Endothelial cell of umbilical vein (primary cell): ENCODE measurements at regions not wholly inside any gene's neighbourhood (a gene's known extent, or its start where the extent isn't known, plus 50 kb on each side); places are given as distances from the start of the nearest gene placed in this dataset.

ENCODE experiments used
- BruUV-seq: library from RNA; stranded (reverse); fragments of 400-500 nt; replicated peaks from 2 replicates; lab custom pipeline; 2021; lab: Mats Ljungman, UMichigan
- CTCF ChIA-PET: fragments of 300-600, 350-600 bp; sonication (Branson Sonifier 250); formaldehyde crosslinking; loops from one replicate; lab custom pipeline; 2021; ENCODE audit warnings: antibody characterized with exemption, inconsistent platforms; lab: Charles Lee
- POLR2A ChIA-PET: fragments of 300-600, 350-600 bp; sonication (Branson Sonifier 250); formaldehyde crosslinking; loops from one replicate; lab custom pipeline; 2021; ENCODE audit warnings: antibody characterized with exemption, inconsistent platforms; lab: Charles Lee
- DNase-seq: peaks from one replicate; pipeline ENCODE4 v3.0.0-alpha.2; 2011; ENCODE audit warnings: low read depth, low spot score
- FAIRE-seq: peaks from 2 replicates; lab custom pipeline; 2011; peaks lifted over from hg19 to GRCh38; lab: Jason Lieb, UNC
- H2AFZ ChIP-seq: 2 replicates; pipeline ENCODE4 v1.6.0; 2012; ENCODE audit warnings: low read depth, low read length, control low read depth, inconsistent platforms
- H3K27ac ChIP-seq: 2 replicates; pipeline ENCODE4 v1.5.1; 2011; ENCODE audit warnings: low read depth, mild to moderate bottlenecking, control low read depth, low read length, moderate library complexity; ENCODE audit not compliant: insufficient read depth
- H3K27me3 ChIP-seq, 2 experiments: 2 replicates each; pipeline versions ENCODE4 v1.6.0 to v1.6.1; 2011; ENCODE audit warnings: low read length in 2 of 2, mixed read lengths in 1 of 2; ENCODE audit not compliant: control insufficient read depth in 2 of 2, insufficient read depth in 2 of 2
- H3K36me3 ChIP-seq, 2 experiments: 2 replicates in 1 of 2; 3 replicates in 1 of 2; pipeline ENCODE4 v1.5.1; 2011; ENCODE audit warnings: low read length in 2 of 2, mild to moderate bottlenecking in 1 of 2, moderate library complexity in 1 of 2; ENCODE audit not compliant: control insufficient read depth in 2 of 2, insufficient read depth in 2 of 2; ENCODE audit errors: extremely low read depth in 1 of 2
- H3K4me1 ChIP-seq: 3 replicates; pipeline ENCODE4 v1.5.1; 2011; ENCODE audit warnings: mild to moderate bottlenecking, low read length; ENCODE audit not compliant: control insufficient read depth, insufficient read depth; ENCODE audit errors: extremely low read depth
- H3K4me2 ChIP-seq: 2 replicates; pipeline ENCODE4 v1.6.1; 2011; ENCODE audit warnings: low read length, control low read depth, mixed read lengths; ENCODE audit not compliant: insufficient read depth
- H3K4me3 ChIP-seq, 3 experiments: fragments of 200-600 bp in 1 of 3; sonication (generic), shearing (Covaris generic) in 1 of 3; replicated peaks in 1 of 3; 2 replicates each; pipeline ENCODE4 v1.5.1; 2011 to 2016; ENCODE audit warnings: control low read depth in 3 of 3, low read length in 3 of 3, mild to moderate bottlenecking in 2 of 3, inconsistent platforms in 1 of 3, low read depth in 1 of 3, moderate library complexity in 1 of 3; ENCODE audit not compliant: insufficient read depth in 1 of 3
- H3K79me2 ChIP-seq: 2 replicates; pipeline ENCODE4 v1.6.0; 2012; ENCODE audit warnings: low read length, inconsistent platforms; ENCODE audit not compliant: control insufficient read depth, insufficient read depth
- H3K9ac ChIP-seq: replicated peaks from 2 replicates; pipeline ENCODE3; 2011; ENCODE audit warnings: low read length, control low read depth; ENCODE audit not compliant: insufficient read depth; ENCODE audit errors: extremely low read depth
- H3K9me1 ChIP-seq: replicated peaks from 3 replicates; pipeline ENCODE4 v1.6.0; 2011; ENCODE audit warnings: mild to moderate bottlenecking, low read length; ENCODE audit not compliant: control insufficient read depth, insufficient read depth; ENCODE audit errors: extremely low read depth
- H3K9me3 ChIP-seq: replicated peaks from 2 replicates; pipeline ENCODE4 v1.5.1; 2012; ENCODE audit warnings: low read length, inconsistent platforms; ENCODE audit not compliant: control insufficient read depth, insufficient read depth
- H4K20me1 ChIP-seq: replicated peaks from 2 replicates; pipeline ENCODE3; 2011; ENCODE audit warnings: mild to moderate bottlenecking, low read length; ENCODE audit not compliant: control insufficient read depth, insufficient read depth; ENCODE audit errors: extremely low read depth
- EZH2 ChIP-seq: IDR thresholded peaks from 2 replicates; pipeline ENCODE4 v1.6.1; 2012; ENCODE audit warnings: borderline replicate concordance, low read depth, mild to moderate bottlenecking, moderate library complexity, low read length, inconsistent platforms; ENCODE audit not compliant: severe bottlenecking
- FOS ChIP-seq: IDR thresholded peaks from 2 replicates; pipeline ENCODE4 v1.6.1; 2011; ENCODE audit warnings: mild to moderate bottlenecking, low read length, moderate library complexity, borderline replicate concordance; ENCODE audit not compliant: insufficient read depth
- GATA2 ChIP-seq: IDR thresholded peaks from 2 replicates; pipeline ENCODE4 v1.7.0; 2011; ENCODE audit warnings: low read depth, mild to moderate bottlenecking, moderate library complexity, mixed read lengths, low read length; ENCODE audit not compliant: insufficient read length, insufficient read depth
- JUN ChIP-seq: IDR thresholded peaks from 2 replicates; pipeline ENCODE4 v1.6.1; 2011; ENCODE audit warnings: borderline replicate concordance, low read depth; ENCODE audit not compliant: insufficient read length, insufficient read depth
- MYC ChIP-seq: IDR thresholded peaks from one replicate; pipeline ENCODE4 v1.6.1; 2011; ENCODE audit warnings: mild to moderate bottlenecking, low read depth, low read length
- POLR2A ChIP-seq: IDR thresholded peaks from 2 replicates; pipeline ENCODE4 v1.6.1; 2012; ENCODE audit warnings: low read depth, mild to moderate bottlenecking, control low read depth, low read length
- POLR2AphosphoS5 ChIP-seq: IDR thresholded peaks from 2 replicates; pipeline ENCODE4 v1.6.1; 2012; ENCODE audit warnings: low read depth, mild to moderate bottlenecking, control low read depth, low read length, moderate library complexity; ENCODE audit not compliant: insufficient read depth
- dilution Hi-C: fragments of 300-500 bp; cut with MboI; formaldehyde crosslinking; loops from one replicate; pipeline ENCODE4 v1.15.0; 2019; ENCODE audit warnings: low sequenced_read_pairs; ENCODE audit not compliant: extremely low pct_ligation_motif_present
- intact Hi-C: fragments of 100-400 bp; cut with micrococcal nuclease; formaldehyde crosslinking; loops from one replicate; pipeline ENCODE4 v1.10.0; 2022
- TF ChIP-seq, protein P1 (sequence below): IDR thresholded peaks from 2 replicates; pipeline ENCODE4 v1.6.1; 2011; ENCODE audit not compliant: insufficient read depth, insufficient read length
- TF ChIP-seq, protein P2 (sequence below), 2 donors: IDR thresholded peaks; 1 replicate in 1 of 2; 2 replicates in 1 of 2; pipeline ENCODE4 v1.5.1; 2011; ENCODE audit warnings: low read length in 2 of 2, mild to moderate bottlenecking in 2 of 2, moderate library complexity in 2 of 2, control low read depth in 1 of 2, inconsistent platforms in 1 of 2, low read depth in 1 of 2; ENCODE audit not compliant: insufficient read depth in 1 of 2; ENCODE audit errors: extremely low read depth in 1 of 2

DNA sequence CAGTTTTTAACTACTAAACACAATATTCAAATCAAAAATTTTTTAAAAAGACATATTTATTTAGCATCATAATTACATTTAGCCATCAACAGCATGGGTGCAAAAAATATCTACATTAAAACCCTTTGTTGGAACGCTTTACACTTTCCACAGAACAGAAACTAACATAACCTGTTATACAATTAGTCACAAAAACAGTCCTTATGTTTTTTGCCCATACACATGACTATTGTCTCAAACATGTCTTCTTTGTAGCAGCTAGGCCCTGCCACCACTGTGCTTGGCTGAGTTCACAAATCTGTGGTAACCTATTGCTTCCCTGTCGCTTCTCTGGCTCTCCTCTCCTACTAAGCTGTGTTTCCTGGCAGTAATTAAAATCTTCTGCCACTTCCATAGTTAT, 1350.0 kb upstream of the ADGRL2 start:
- no peak overlapping the region for H3K27ac ChIP-seq
- CTCF ChIA-PET, result no interaction called here
- no TSS peak for BruUV-seq

More for the DNA sequence above, 1350.0 kb upstream of the ADGRL2 start:
- Histone ChIP-seq H3K4me1 (no peaks in the 10 kb centered on the region), H3K27me3 (no peaks in the 10 kb centered on the region), H3K4me3 (no peak overlapping the region), H3K4me2 (no peak overlapping the region), H3K9ac (no peak overlapping the region), H3K79me2 (no peaks in the 10 kb centered on the region), H3K36me3 (no peaks in the 10 kb centered on the region), H3K9me3 (no peaks in the 10 kb centered on the region), H3K9me1 (no peaks in the 10 kb centered on the region), H4K20me1 (no peaks in the 10 kb centered on the region), H2AFZ (no peak overlapping the region)
- POLR2A ChIA-PET, result no interaction called here
- dilution Hi-C loops, result no loop called here
- DNase-seq (no peak), FAIRE-seq (no peak)
- TF ChIP-seq POLR2AphosphoS5 (no peak), JUN (no peak), EZH2 (no peak), POLR2A (no peak), GATA2 (no peak), MYC (no peak), FOS (no peak)
- TF ChIP-seq, protein P1, sequence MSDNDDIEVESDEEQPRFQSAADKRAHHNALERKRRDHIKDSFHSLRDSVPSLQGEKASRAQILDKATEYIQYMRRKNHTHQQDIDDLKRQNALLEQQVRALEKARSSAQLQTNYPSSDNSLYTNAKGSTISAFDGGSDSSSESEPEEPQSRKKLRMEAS, result no peak
- TF ChIP-seq, protein P2, sequence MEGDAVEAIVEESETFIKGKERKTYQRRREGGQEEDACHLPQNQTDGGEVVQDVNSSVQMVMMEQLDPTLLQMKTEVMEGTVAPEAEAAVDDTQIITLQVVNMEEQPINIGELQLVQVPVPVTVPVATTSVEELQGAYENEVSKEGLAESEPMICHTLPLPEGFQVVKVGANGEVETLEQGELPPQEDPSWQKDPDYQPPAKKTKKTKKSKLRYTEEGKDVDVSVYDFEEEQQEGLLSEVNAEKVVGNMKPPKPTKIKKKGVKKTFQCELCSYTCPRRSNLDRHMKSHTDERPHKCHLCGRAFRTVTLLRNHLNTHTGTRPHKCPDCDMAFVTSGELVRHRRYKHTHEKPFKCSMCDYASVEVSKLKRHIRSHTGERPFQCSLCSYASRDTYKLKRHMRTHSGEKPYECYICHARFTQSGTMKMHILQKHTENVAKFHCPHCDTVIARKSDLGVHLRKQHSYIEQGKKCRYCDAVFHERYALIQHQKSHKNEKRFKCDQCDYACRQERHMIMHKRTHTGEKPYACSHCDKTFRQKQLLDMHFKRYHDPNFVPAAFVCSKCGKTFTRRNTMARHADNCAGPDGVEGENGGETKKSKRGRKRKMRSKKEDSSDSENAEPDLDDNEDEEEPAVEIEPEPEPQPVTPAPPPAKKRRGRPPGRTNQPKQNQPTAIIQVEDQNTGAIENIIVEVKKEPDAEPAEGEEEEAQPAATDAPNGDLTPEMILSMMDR (IDR thresholded peaks at IDR 0.05; ENCODE audit: extremely low read depth in 1 of 2, insufficient read depth in 1 of 2, low read depth in 1 of 2, low read length in 2 of 2), result no peak
- intact Hi-C loops, result no loop called here
